ENCODE measurements at regions not wholly inside any gene's neighbourhood (a gene's known extent, or its start where the extent isn't known, plus 50 kb on each side); places are given as distances from the start of the nearest gene placed in this dataset.
A peak's percentile ranks its signal among the peaks of the same experiment; 100 is the strongest.
"Not testable (repeated sequence)": the region's sequence is repeated elsewhere in the genome, so short reads cannot be mapped to it uniquely, and the experiment has no call there.

GRCh38 chr1:88463401-88463985 lies 220.6 kb upstream of the PKN2 start:
- no peak for DNase-seq (ENCODE audit: low spot score)

GRCh38 chr1:88466011-88466410 lies 218.1 kb upstream of the PKN2 start:
- DNase-seq (ENCODE audit: low spot score) = no peak

- no peak for DNase-seq (ENCODE audit: low spot score)
Measured at GRCh38 chr1:88466899-88467580, 217.0 kb upstream of the PKN2 start.

GRCh38 chr1:88472298-88472697 lies 211.8 kb upstream of the PKN2 start:
- no peak for DNase-seq (ENCODE audit: low spot score)

- DNase-seq (ENCODE audit: low spot score) = no peak
Measured at GRCh38 chr1:88472714-88473113, 211.4 kb upstream of the PKN2 start.

GRCh38 chr1:88474555-88475304 lies 209.3 kb upstream of the PKN2 start:
- DNase-seq (ENCODE audit: low spot score) = no peak

- DNase-seq (ENCODE audit: low spot score) = no peak
Measured at GRCh38 chr1:88484881-88485280, 199.2 kb upstream of the PKN2 start.

- DNase-seq (ENCODE audit: low spot score) = no peak
Measured at GRCh38 chr1:88488237-88488636, 195.8 kb upstream of the PKN2 start.

- DNase-seq (ENCODE audit: low spot score) = no peak
Measured at GRCh38 chr1:88490676-88491075, 193.4 kb upstream of the PKN2 start.

GRCh38 chr1:88499671-88500070 lies 184.4 kb upstream of the PKN2 start:
- DNase-seq (ENCODE audit: low spot score) = no peak

- no peak for DNase-seq (ENCODE audit: low spot score)
Measured at GRCh38 chr1:88502886-88503285, 181.2 kb upstream of the PKN2 start.

GRCh38 chr1:88503646-88504045 lies 180.4 kb upstream of the PKN2 start:
- peak; percentile 18 for DNase-seq (ENCODE audit: low spot score)

GRCh38 chr1:88504601-88505000 lies 179.5 kb upstream of the PKN2 start:
- DNase-seq (ENCODE audit: low spot score) = no peak

- DNase-seq (ENCODE audit: low spot score) = no peak
Measured at GRCh38 chr1:88509379-88509778, 174.7 kb upstream of the PKN2 start.

- DNase-seq (ENCODE audit: low spot score) = no peak
Measured at GRCh38 chr1:88514544-88515060, 169.5 kb upstream of the PKN2 start.

- DNase-seq (ENCODE audit: low spot score) = not testable (repeated sequence)
Measured at GRCh38 chr1:88517499-88517898, 166.6 kb upstream of the PKN2 start.

GRCh38 chr1:88519156-88519555 lies 164.9 kb upstream of the PKN2 start:
- no peak for DNase-seq (ENCODE audit: low spot score)

- no peak for DNase-seq (ENCODE audit: low spot score)
Measured at GRCh38 chr1:88523854-88524528, 160.1 kb upstream of the PKN2 start.

- DNase-seq (ENCODE audit: low spot score) = no peak
Measured at GRCh38 chr1:88526456-88526855, 157.6 kb upstream of the PKN2 start.

- no peak for DNase-seq (ENCODE audit: low spot score)
Measured at GRCh38 chr1:88528792-88529191, 155.3 kb upstream of the PKN2 start.

- no peak for DNase-seq (ENCODE audit: low spot score)
Measured at GRCh38 chr1:88529581-88529980, 154.5 kb upstream of the PKN2 start.

- DNase-seq (ENCODE audit: low spot score) = no peak
Measured at GRCh38 chr1:88530246-88530645, 153.8 kb upstream of the PKN2 start.

Data from mucosa of gallbladder (tissue), 1 donor.